ENCODE measurements at regions not wholly inside any gene's neighbourhood (a gene's known extent, or its start where the extent isn't known, plus 50 kb on each side); places are given as distances from the start of the nearest gene placed in this dataset.

- no peak for TF ChIP-seq TAF1 (IDR thresholded peaks at IDR 0.05; ENCODE audit: low read depth)
- TF ChIP-seq NFIC (IDR thresholded peaks at IDR 0.05): no peak
- TF ChIP-seq YY1 (IDR thresholded peaks at IDR 0.05; ENCODE audit: low read depth): no peak
- no peak for TF ChIP-seq TEAD4 (IDR thresholded peaks at IDR 0.05)
Observed at GRCh38 chr4:120636120-120636630, 286.4 kb downstream of the PRDM5 start.

- TF ChIP-seq REST (IDR thresholded peaks at IDR 0.05; ENCODE audit: low read depth): no peak
- TF ChIP-seq EP300 (IDR thresholded peaks at IDR 0.05; ENCODE audit: borderline replicate concordance): no peak
- TF ChIP-seq CEBPB (IDR thresholded peaks at IDR 0.05): no peak
Observed at GRCh38 chr4:120633810-120634209, 288.7 kb downstream of the PRDM5 start.

- TF ChIP-seq REST (IDR thresholded peaks at IDR 0.05; ENCODE audit: low read depth) (peak; percentile 82), CREB1 (IDR thresholded peaks at IDR 0.05; ENCODE audit: low read depth) (no peak)
Observed at GRCh38 chr4:120630427-120630826, 292.1 kb downstream of the PRDM5 start.

GRCh38 chr4:120629546-120630108 lies 292.9 kb downstream of the PRDM5 start:
- no peak for TF ChIP-seq MAX (IDR thresholded peaks at IDR 0.05)
- TF ChIP-seq NFIC (IDR thresholded peaks at IDR 0.05): no peak
- TF ChIP-seq TAF1 (IDR thresholded peaks at IDR 0.05; ENCODE audit: low read depth): no peak
- TF ChIP-seq TCF12 (IDR thresholded peaks at IDR 0.05; ENCODE audit: low read depth): no peak

- TF ChIP-seq TAF1 (IDR thresholded peaks at IDR 0.05; ENCODE audit: low read depth) (no peak), EP300 (IDR thresholded peaks at IDR 0.05; ENCODE audit: borderline replicate concordance) (no peak), CEBPB (IDR thresholded peaks at IDR 0.05) (no peak), YY1 (IDR thresholded peaks at IDR 0.05; ENCODE audit: low read depth) (no peak), TCF12 (IDR thresholded peaks at IDR 0.05; ENCODE audit: low read depth) (no peak), RAD21 (IDR thresholded peaks at IDR 0.05; ENCODE audit: low read depth) (no peak), TEAD4 (IDR thresholded peaks at IDR 0.05) (no peak), REST (IDR thresholded peaks at IDR 0.05; ENCODE audit: low read depth) (no peak), NFIC (IDR thresholded peaks at IDR 0.05) (no peak), MAX (IDR thresholded peaks at IDR 0.05) (no peak), FOXM1 (IDR thresholded peaks at IDR 0.05; ENCODE audit: borderline replicate concordance, low read depth) (no peak)
Observed at GRCh38 chr4:120622601-120623000, 299.9 kb downstream of the PRDM5 start.

GRCh38 chr4:120617171-120617570 lies 305.4 kb downstream of the PRDM5 start:
- TF ChIP-seq USF1 (IDR thresholded peaks at IDR 0.05): no peak

GRCh38 chr4:120616041-120616440 lies 306.5 kb downstream of the PRDM5 start:
- TF ChIP-seq USF1 (IDR thresholded peaks at IDR 0.05) (no peak), EP300 (IDR thresholded peaks at IDR 0.05; ENCODE audit: borderline replicate concordance) (no peak), ZBTB7A (IDR thresholded peaks at IDR 0.05; ENCODE audit: low read depth) (no peak), FOXM1 (IDR thresholded peaks at IDR 0.05; ENCODE audit: borderline replicate concordance, low read depth) (no peak), TCF12 (IDR thresholded peaks at IDR 0.05; ENCODE audit: low read depth) (no peak), TEAD4 (IDR thresholded peaks at IDR 0.05) (no peak)

Measured in Ishikawa (cell line).